ENCODE measurements at regions not wholly inside any gene's neighbourhood (a gene's known extent, or its start where the extent isn't known, plus 50 kb on each side); places are given as distances from the start of the nearest gene placed in this dataset.

- TF ChIP-seq CTCF (conservative IDR thresholded peaks at IDR 0.05; ENCODE audit: low read depth, low read length) (no peak), EZH2 (IDR thresholded peaks at IDR 0.05; ENCODE audit: borderline replicate concordance, low read depth, low read length, poor library complexity, severe bottlenecking) (no peak)
These were observed 616.5 kb downstream of the TRHDE start for GRCh38 chr12:72888693-72889092.

Data from A673 (cell line).